A673 (cell line): ENCODE measurements at regions not wholly inside any gene's neighbourhood (a gene's known extent, or its start where the extent isn't known, plus 50 kb on each side); places are given as distances from the start of the nearest gene placed in this dataset.

ENCODE experiments used
- BruUV-seq: library from RNA; stranded (reverse); fragments of 400-500 nt; replicated peaks from 2 replicates; lab custom pipeline; 2021; lab: Mats Ljungman, UMichigan
- CTCF ChIA-PET: fragments of 300-600 bp; sonication (Branson Sonifier 250); formaldehyde crosslinking; loops from one replicate; lab custom pipeline; 2022; ENCODE audit warnings: antibody characterized with exemption; lab: Charles Lee
- POLR2A ChIA-PET: fragments of 300-600 bp; sonication (Branson Sonifier 250); formaldehyde crosslinking; loops from one replicate; lab custom pipeline; 2022; ENCODE audit warnings: antibody characterized with exemption; ENCODE audit not compliant: low non-redundant PET; lab: Charles Lee
- DNase-seq: peaks from one replicate; pipeline ENCODE4 v3.0.0-alpha.2; 2015; ENCODE audit warnings: low spot score
- H3K27ac ChIP-seq: fragments of 200-600 bp; sonication (generic); 2 replicates; pipeline ENCODE4 v1.5.1; 2016; ENCODE audit warnings: mixed run types, low read depth, mild to moderate bottlenecking, mixed read lengths, antibody characterized with exemption, low read length; ENCODE audit not compliant: poor library complexity, severe bottlenecking
- H3K27me3 ChIP-seq: fragments of 200-600 bp; sonication (generic); replicated peaks from 2 replicates; pipeline ENCODE4 v1.6.1; 2017; ENCODE audit warnings: mixed run types, low read depth, mild to moderate bottlenecking, mixed read lengths, antibody characterized with exemption, low read length; ENCODE audit not compliant: insufficient read depth, poor library complexity
- H3K36me3 ChIP-seq: fragments of 200-600 bp; sonication (generic); 2 replicates; pipeline ENCODE4 v1.6.1; 2016; ENCODE audit warnings: mixed run types, mild to moderate bottlenecking, mixed read lengths, antibody characterized with exemption, low read length; ENCODE audit not compliant: insufficient read depth, poor library complexity, severe bottlenecking
- H3K4me1 ChIP-seq: fragments of 200-600 bp; sonication (generic); 2 replicates; pipeline ENCODE4 v1.6.1; 2017; ENCODE audit warnings: mixed run types, mild to moderate bottlenecking, mixed read lengths, antibody characterized with exemption, low read length; ENCODE audit not compliant: insufficient read depth, poor library complexity, severe bottlenecking
- H3K4me3 ChIP-seq: fragments of 200-600 bp; sonication (generic); 2 replicates; pipeline ENCODE4 v1.5.1; 2016; ENCODE audit warnings: low read depth, mixed run types, mild to moderate bottlenecking, mixed read lengths, low read length; ENCODE audit not compliant: poor library complexity, severe bottlenecking
- H3K9me3 ChIP-seq: fragments of 200-600 bp; sonication (generic); 2 replicates; pipeline ENCODE4 v1.6.1; 2016; ENCODE audit warnings: mixed run types, low read depth, mild to moderate bottlenecking, mixed read lengths, antibody characterized with exemption, low read length; ENCODE audit not compliant: poor library complexity, severe bottlenecking
- EZH2 ChIP-seq: fragments of 200-600 bp; sonication (generic); IDR thresholded peaks from 2 replicates; pipeline ENCODE4 v1.6.1; 2017; ENCODE audit warnings: borderline replicate concordance, low read depth, mild to moderate bottlenecking, mixed read lengths, antibody characterized with exemption, low read length; ENCODE audit not compliant: poor library complexity, severe bottlenecking
- intact Hi-C: fragments of 100-400 bp; cut with micrococcal nuclease; formaldehyde crosslinking; loops from one replicate; pipeline ENCODE4 v1.10.0; 2022; ENCODE audit not compliant: unreplicated experiment
- TF ChIP-seq, protein P1 (sequence below): fragments of 300-800, 200-600 bp; sonication (generic); conservative IDR thresholded peaks from 2 replicates; pipeline ENCODE4 v1.5.1; 2017; ENCODE audit warnings: low read depth, mild to moderate bottlenecking, antibody characterized with exemption, low read length, moderate library complexity, mixed read lengths

DNA sequence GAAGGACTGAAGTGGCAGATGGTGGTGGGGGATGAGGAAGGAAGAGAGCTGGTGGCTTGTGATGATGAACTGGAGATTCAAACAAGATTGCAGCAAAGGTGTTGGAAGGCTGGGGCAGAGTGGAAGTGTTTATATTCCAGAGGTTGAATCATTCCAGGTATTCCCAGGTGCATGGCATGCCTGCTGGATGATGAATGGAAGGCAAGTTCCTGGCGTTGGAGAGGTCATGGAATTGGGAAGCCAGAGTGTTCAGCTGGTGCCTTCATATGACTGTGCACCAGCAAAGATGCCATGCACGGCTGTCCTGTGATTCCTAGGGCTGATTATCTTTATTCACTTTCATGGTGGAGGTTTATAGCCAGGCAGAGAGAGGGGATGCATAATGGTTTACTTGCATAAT is 135.8 kb upstream of the PUDP start:
- no peaks in the 10 kb centered on the region for H3K4me1 ChIP-seq
- DNase-seq, result no peak
- no peak overlapping the region for H3K4me3 ChIP-seq
- ChIA-PET CTCF (no interaction called here), POLR2A (no interaction called here)
- BruUV-seq, result no TSS peak
- intact Hi-C loops, result no loop called here
- no peaks in the 10 kb centered on the region for H3K27me3 ChIP-seq
- no peaks in the 10 kb centered on the region for H3K9me3 ChIP-seq
- no peaks in the 10 kb centered on the region for H3K36me3 ChIP-seq
- H3K27ac ChIP-seq, result no peak overlapping the region
- TF ChIP-seq EZH2, result no peak
- TF ChIP-seq, protein P1, sequence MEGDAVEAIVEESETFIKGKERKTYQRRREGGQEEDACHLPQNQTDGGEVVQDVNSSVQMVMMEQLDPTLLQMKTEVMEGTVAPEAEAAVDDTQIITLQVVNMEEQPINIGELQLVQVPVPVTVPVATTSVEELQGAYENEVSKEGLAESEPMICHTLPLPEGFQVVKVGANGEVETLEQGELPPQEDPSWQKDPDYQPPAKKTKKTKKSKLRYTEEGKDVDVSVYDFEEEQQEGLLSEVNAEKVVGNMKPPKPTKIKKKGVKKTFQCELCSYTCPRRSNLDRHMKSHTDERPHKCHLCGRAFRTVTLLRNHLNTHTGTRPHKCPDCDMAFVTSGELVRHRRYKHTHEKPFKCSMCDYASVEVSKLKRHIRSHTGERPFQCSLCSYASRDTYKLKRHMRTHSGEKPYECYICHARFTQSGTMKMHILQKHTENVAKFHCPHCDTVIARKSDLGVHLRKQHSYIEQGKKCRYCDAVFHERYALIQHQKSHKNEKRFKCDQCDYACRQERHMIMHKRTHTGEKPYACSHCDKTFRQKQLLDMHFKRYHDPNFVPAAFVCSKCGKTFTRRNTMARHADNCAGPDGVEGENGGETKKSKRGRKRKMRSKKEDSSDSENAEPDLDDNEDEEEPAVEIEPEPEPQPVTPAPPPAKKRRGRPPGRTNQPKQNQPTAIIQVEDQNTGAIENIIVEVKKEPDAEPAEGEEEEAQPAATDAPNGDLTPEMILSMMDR, result no peak

DNA sequence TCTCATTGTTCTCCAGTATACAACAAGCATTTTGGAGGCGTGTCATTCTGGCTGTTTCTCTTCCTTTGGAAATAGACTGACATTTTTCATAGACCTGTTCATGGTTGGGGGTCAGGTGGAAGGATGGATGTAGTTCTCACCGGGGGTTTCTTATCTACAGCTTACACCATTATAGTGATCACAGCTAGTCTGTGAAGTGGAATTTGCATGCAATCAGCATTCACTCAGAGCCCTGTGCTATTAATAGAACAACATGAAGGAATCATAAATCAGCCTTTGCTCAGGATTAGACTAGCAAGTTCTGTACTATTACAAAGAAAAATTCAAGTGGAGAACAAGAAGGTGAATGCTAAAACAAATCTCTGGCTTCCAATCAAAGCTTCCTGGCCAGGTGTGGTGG is 132.6 kb upstream of the PUDP start:
- no peak for DNase-seq
- H3K27me3 ChIP-seq, result no peaks in the 10 kb centered on the region
- no peaks in the 10 kb centered on the region for H3K36me3 ChIP-seq
- no peaks in the 10 kb centered on the region for H3K4me1 ChIP-seq
- ChIA-PET POLR2A (no interaction called here), CTCF (no interaction called here)
- TF ChIP-seq, protein P1, result no peak
- TF ChIP-seq EZH2, result no peak
- H3K4me3 ChIP-seq, result no peak overlapping the region
- no peaks in the 10 kb centered on the region for H3K9me3 ChIP-seq
- intact Hi-C loops, result no loop called here
- no TSS peak for BruUV-seq
- no peak overlapping the region for H3K27ac ChIP-seq

DNA sequence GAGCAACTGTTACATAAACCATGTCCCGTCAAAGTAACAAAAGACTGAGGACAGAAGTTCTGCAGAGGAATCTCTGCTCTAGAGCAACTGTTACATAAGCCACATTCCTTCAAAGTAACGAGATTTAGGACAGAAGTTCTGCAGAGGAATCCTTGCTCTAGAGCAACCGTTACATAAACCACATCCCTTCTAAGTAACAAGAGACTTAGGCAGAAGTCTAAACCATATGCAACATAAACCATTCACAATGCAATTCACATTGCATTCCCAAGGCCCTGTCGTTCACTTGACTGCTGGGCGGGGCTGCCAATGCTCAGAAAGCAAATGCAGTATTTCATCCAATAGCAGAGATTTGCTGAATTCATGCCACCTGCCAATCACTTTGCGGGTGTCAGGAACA is 124.4 kb upstream of the PUDP start:
- no peaks in the 10 kb centered on the region for H3K4me1 ChIP-seq
- H3K27me3 ChIP-seq, result no peaks in the 10 kb centered on the region
- H3K27ac ChIP-seq, result no peak overlapping the region
- CTCF ChIA-PET, result no interaction called here
- DNase-seq, result no peak
- no peaks in the 10 kb centered on the region for H3K9me3 ChIP-seq
- intact Hi-C loops, result no loop called here
- H3K36me3 ChIP-seq, result no peaks in the 10 kb centered on the region
- no peak overlapping the region for H3K4me3 ChIP-seq
- BruUV-seq, result no TSS peak
- TF ChIP-seq, protein P1, result no peak
- TF ChIP-seq EZH2, result no peak
- POLR2A ChIA-PET, result no interaction called here
